Endodermal cell (in vitro differentiated cells): ENCODE measurements at regions not wholly inside any gene's neighbourhood (a gene's known extent, or its start where the extent isn't known, plus 50 kb on each side); places are given as distances from the start of the nearest gene placed in this dataset.

Experiments used
- DNase-seq: peaks from one replicate; pipeline ENCODE4 v3.0.0-alpha.2; 2017
- H3K27ac ChIP-seq: 2 replicates; pipeline ENCODE4 v1.5.1; 2013; ENCODE audit warnings: mild to moderate bottlenecking, low read depth, low read length, moderate library complexity
- H3K27me3 ChIP-seq: 2 replicates; pipeline ENCODE4 v1.6.1; 2013; ENCODE audit warnings: mild to moderate bottlenecking, low read length, moderate library complexity; ENCODE audit not compliant: insufficient read depth, control insufficient read depth, poor library complexity, severe bottlenecking
- H3K36me3 ChIP-seq: 2 replicates; pipeline ENCODE4 v1.7.0; 2013; ENCODE audit warnings: mild to moderate bottlenecking, low read length, moderate library complexity; ENCODE audit not compliant: control insufficient read depth, insufficient read depth
- H3K4me1 ChIP-seq: one replicate; pipeline ENCODE4 v1.7.0; 2013; ENCODE audit warnings: low read length; ENCODE audit not compliant: control insufficient read depth, insufficient read depth
- H3K4me3 ChIP-seq: 2 replicates; pipeline ENCODE4 v1.5.1; 2013; ENCODE audit warnings: mild to moderate bottlenecking, low read length, moderate library complexity
- H3K9ac ChIP-seq: 2 replicates; pipeline ENCODE4 v1.6.1; 2013; ENCODE audit warnings: mild to moderate bottlenecking, low read length, moderate library complexity; ENCODE audit not compliant: poor library complexity, severe bottlenecking; ENCODE audit errors: extremely low read depth
- H3K9me3 ChIP-seq: 2 replicates; pipeline ENCODE4 v1.6.1; 2013; ENCODE audit warnings: mild to moderate bottlenecking, low read length, moderate library complexity; ENCODE audit not compliant: control insufficient read depth
- H3K27ac Mint-ChIP-seq: 2 replicates; pipeline ENCODE4 v1.8.0; 2020; ENCODE audit warnings: mixed read lengths
- H3K27me3 Mint-ChIP-seq: 2 replicates; pipeline ENCODE4 v1.8.0; 2021; ENCODE audit warnings: mild to moderate bottlenecking, mixed read lengths; ENCODE audit not compliant: insufficient read depth
- H3K36me3 Mint-ChIP-seq: 2 replicates; pipeline ENCODE4 v1.8.0; 2020; ENCODE audit warnings: low read depth, mixed read lengths
- H3K4me1 Mint-ChIP-seq: 2 replicates; pipeline ENCODE4 v1.8.0; 2020; ENCODE audit warnings: mixed read lengths
- H3K4me3 Mint-ChIP-seq: 2 replicates; pipeline ENCODE4 v1.8.0; 2020; ENCODE audit warnings: mild to moderate bottlenecking, moderate library complexity, mixed read lengths
- H3K9me3 Mint-ChIP-seq: 2 replicates; pipeline ENCODE4 v1.8.0; 2020; ENCODE audit warnings: mild to moderate bottlenecking, mixed read lengths
- WGBS, 2 experiments: methylation state at CpG; one replicate each; pipeline versions ENCODE4 v1.1.5 to v1.1.7; 2013; ENCODE audit warnings: missing lambda C conversion rate in 2 of 2, mixed read lengths in 1 of 2; ENCODE audit not compliant: insufficient coverage in 1 of 2, insufficient read length in 1 of 2; 5-methylcytosine and 5-hydroxymethylcytosine counted together
- TF ChIP-seq, protein P1 (sequence below): fragments of 200-600 bp; sonication (generic); conservative IDR thresholded peaks from 2 replicates; pipeline ENCODE4 v1.5.0; 2021; ENCODE audit warnings: antibody characterized with exemption, mild to moderate bottlenecking

DNA sequence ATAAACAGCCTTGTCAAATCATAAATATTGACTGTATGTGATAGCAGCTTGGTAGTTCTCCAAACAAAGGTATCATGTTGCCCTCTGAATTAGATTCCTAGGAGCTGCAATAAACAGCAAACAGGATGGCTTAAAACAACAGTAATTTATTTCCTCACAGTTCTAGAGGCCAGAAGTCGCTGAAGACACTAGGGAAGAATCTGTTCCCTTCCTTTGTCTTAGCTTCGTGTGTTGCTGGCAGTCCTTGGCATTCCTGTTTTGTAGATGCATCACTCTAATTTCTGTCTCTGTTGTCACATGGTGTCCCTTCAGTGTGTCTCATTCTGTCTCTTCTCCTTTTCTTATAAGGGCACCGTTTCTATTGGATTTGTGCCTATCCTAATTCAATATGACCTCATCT lies 679.3 kb downstream of the OTOL1 start:
- no peak overlapping the region for H3K27ac Mint-ChIP-seq
- H3K4me1 ChIP-seq, result no peaks in the 10 kb centered on the region
- H3K27ac ChIP-seq, result no peak overlapping the region
- 78 to 93% methylated on average over 3 of the region's 3 CpGs for WGBS, 2 experiments
- peaks cover 15% of the 10 kb centered on the region for H3K4me1 Mint-ChIP-seq
- DNase-seq, result no peak
- no peaks in the 10 kb centered on the region for H3K36me3 ChIP-seq
- no peaks in the 10 kb centered on the region for H3K36me3 Mint-ChIP-seq
- H3K27me3 Mint-ChIP-seq, result no peaks in the 10 kb centered on the region
- no peak overlapping the region for H3K4me3 ChIP-seq
- peaks cover 11% of the 10 kb centered on the region for H3K9me3 ChIP-seq
- H3K9ac ChIP-seq, result no peak overlapping the region
- no peak overlapping the region for H3K4me3 Mint-ChIP-seq
- TF ChIP-seq, protein P1, sequence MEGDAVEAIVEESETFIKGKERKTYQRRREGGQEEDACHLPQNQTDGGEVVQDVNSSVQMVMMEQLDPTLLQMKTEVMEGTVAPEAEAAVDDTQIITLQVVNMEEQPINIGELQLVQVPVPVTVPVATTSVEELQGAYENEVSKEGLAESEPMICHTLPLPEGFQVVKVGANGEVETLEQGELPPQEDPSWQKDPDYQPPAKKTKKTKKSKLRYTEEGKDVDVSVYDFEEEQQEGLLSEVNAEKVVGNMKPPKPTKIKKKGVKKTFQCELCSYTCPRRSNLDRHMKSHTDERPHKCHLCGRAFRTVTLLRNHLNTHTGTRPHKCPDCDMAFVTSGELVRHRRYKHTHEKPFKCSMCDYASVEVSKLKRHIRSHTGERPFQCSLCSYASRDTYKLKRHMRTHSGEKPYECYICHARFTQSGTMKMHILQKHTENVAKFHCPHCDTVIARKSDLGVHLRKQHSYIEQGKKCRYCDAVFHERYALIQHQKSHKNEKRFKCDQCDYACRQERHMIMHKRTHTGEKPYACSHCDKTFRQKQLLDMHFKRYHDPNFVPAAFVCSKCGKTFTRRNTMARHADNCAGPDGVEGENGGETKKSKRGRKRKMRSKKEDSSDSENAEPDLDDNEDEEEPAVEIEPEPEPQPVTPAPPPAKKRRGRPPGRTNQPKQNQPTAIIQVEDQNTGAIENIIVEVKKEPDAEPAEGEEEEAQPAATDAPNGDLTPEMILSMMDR, result no peak
- no peaks in the 10 kb centered on the region for H3K27me3 ChIP-seq
- peaks cover 6% of the 10 kb centered on the region for H3K9me3 Mint-ChIP-seq

DNA sequence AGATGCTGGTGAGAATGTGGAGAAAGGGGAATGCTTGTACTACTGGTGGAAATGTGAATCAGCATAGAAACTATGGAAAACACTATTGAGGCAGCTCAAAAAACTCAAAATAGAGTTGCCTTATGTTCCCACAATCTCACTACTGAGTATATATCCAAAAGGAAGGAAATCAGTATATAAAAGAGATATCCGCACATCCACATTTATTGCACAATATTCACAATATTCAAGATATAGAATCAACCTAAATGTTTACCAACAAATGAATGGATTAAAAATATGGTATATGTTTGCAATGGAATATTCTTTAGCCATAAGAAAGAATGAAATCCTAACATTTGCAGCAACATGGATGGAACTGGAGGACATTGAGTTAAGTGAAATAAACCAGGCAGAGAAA lies 686.8 kb downstream of the OTOL1 start:
- H3K4me1 ChIP-seq, result no peaks in the 10 kb centered on the region
- no peak for DNase-seq
- no peak overlapping the region for H3K4me3 Mint-ChIP-seq
- TF ChIP-seq, protein P1, result no peak
- H3K27me3 ChIP-seq, result no peaks in the 10 kb centered on the region
- no peak overlapping the region for H3K27ac ChIP-seq
- H3K36me3 ChIP-seq, result no peaks in the 10 kb centered on the region
- 100% methylated on average over 1 of the region's 1 CpG; no CpG with 5 or more reads in 1 of the 2 experiments for WGBS, 2 experiments
- peaks cover 16% of the 10 kb centered on the region for H3K9me3 Mint-ChIP-seq
- no peak overlapping the region for H3K4me3 ChIP-seq
- no peaks in the 10 kb centered on the region for H3K4me1 Mint-ChIP-seq
- no peaks in the 10 kb centered on the region for H3K27me3 Mint-ChIP-seq
- H3K36me3 Mint-ChIP-seq, result no peaks in the 10 kb centered on the region
- no peak overlapping the region for H3K9ac ChIP-seq
- H3K27ac Mint-ChIP-seq, result no peak overlapping the region
- H3K9me3 ChIP-seq, result no peaks in the 10 kb centered on the region

DNA sequence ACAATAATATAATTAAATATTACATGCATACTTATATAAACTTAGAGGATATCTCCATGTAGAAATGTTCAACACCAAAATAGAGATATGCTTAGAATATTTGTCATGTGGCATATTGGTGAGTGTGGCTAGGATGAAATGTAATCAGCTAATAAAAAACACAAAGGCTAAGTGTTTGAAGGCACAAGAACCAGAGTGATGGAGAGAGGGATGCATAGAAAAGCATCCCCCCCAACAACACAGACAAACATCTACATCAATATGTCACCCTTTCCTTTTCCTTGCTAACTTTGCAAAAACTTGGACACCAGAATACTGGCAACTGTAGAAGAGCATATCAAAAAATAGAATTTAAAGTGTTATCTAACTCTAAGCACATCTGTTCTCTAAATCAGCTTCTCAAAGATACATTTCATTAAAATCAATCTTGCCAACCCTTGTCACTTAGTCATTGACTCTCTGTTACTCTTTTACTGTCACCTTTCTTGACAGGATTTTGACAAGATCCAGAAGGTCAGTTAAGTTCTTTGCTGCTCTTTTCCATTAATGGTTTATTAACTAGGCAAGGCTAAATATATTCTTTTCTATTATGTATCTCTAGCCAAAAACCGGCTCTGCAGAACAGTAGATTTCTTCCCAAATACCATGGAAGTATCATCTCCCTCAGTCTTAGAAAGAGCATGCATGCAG lies 695.9 kb downstream of the OTOL1 start:
- DNase-seq, result no peak
- H3K36me3 Mint-ChIP-seq, result peaks cover 5% of the 10 kb centered on the region
- Histone ChIP-seq H3K36me3 (no peaks in the 10 kb centered on the region), H3K27me3 (no peaks in the 10 kb centered on the region), H3K4me3 (no peak overlapping the region), H3K9ac (no peak overlapping the region), H3K9me3 (peaks cover 18% of the 10 kb centered on the region), H3K4me1 (no peaks in the 10 kb centered on the region), H3K27ac (no peak overlapping the region)
- no peak overlapping the region for H3K4me3 Mint-ChIP-seq
- TF ChIP-seq, protein P1, result no peak
- peaks cover 7% of the 10 kb centered on the region for H3K4me1 Mint-ChIP-seq
- H3K27me3 Mint-ChIP-seq, result no peaks in the 10 kb centered on the region
- no peak overlapping the region for H3K27ac Mint-ChIP-seq
- 91% methylated on average over 1 of the region's 1 CpG; no CpG with 5 or more reads in 1 of the 2 experiments for WGBS, 2 experiments
- peaks cover 22% of the 10 kb centered on the region for H3K9me3 Mint-ChIP-seq
